Mesothelial cell of epicardium (in vitro differentiated cells): ENCODE measurements at regions not wholly inside any gene's neighbourhood (a gene's known extent, or its start where the extent isn't known, plus 50 kb on each side); places are given as distances from the start of the nearest gene placed in this dataset.

ENCODE experiments used
- DNase-seq, 2 experiments: peaks; one replicate each; pipeline ENCODE4 v3.0.0; 2021; ENCODE audit warnings: low spot score in 2 of 2; ENCODE audit not compliant: unreplicated experiment in 2 of 2
- H3K27ac Mint-ChIP-seq: 2 replicates; pipeline ENCODE4 v1.8.0; 2021; ENCODE audit warnings: mixed read lengths
- H3K27me3 Mint-ChIP-seq: 2 replicates; pipeline ENCODE4 v1.8.0; 2021; ENCODE audit warnings: low read depth, mixed read lengths
- H3K36me3 Mint-ChIP-seq: 2 replicates; pipeline ENCODE4 v1.8.0; 2021; ENCODE audit warnings: mixed read lengths
- H3K4me1 Mint-ChIP-seq: 2 replicates; pipeline ENCODE4 v1.8.0; 2021; ENCODE audit warnings: mixed read lengths
- H3K4me3 Mint-ChIP-seq: 2 replicates; pipeline ENCODE4 v1.8.0; 2021; ENCODE audit warnings: mild to moderate bottlenecking, moderate library complexity, mixed read lengths
- H3K9me3 Mint-ChIP-seq: 2 replicates; pipeline ENCODE4 v1.8.0; 2021; ENCODE audit warnings: mixed read lengths
- CTCF ChIP-seq: fragments of 200-600 bp; sonication (generic); IDR thresholded peaks from one replicate; pipeline ENCODE4 v1.5.0; 2021; ENCODE audit warnings: antibody characterized with exemption; ENCODE audit not compliant: unreplicated experiment

- Mint-ChIP-seq H3K4me3 (no peak overlapping the region), H3K27ac (no peak overlapping the region), H3K4me1 (peaks cover 10% of the 10 kb centered on the region), H3K27me3 (no peaks in the 10 kb centered on the region), H3K9me3 (peaks cover 8% of the 10 kb centered on the region), H3K36me3 (peaks cover 2% of the 10 kb centered on the region)
- no peak for TF ChIP-seq CTCF
- no peak for DNase-seq
Observed at GRCh38 chr3:144175644-144176425, 204.2 kb downstream of the DIPK2A start.

- H3K36me3 Mint-ChIP-seq: peaks cover 2% of the 10 kb centered on the region
- H3K4me1 Mint-ChIP-seq: peaks cover 28% of the 10 kb centered on the region
- H3K27ac Mint-ChIP-seq: no peak overlapping the region
- no peak for DNase-seq
- no peak for TF ChIP-seq CTCF
- H3K4me3 Mint-ChIP-seq: no peak overlapping the region
- H3K27me3 Mint-ChIP-seq: no peaks in the 10 kb centered on the region
- peaks cover 8% of the 10 kb centered on the region for H3K9me3 Mint-ChIP-seq
Observed at GRCh38 chr3:144177649-144178048, 206.0 kb downstream of the DIPK2A start.

GRCh38 chr3:144178607-144179006 lies 207.0 kb downstream of the DIPK2A start:
- Mint-ChIP-seq H3K36me3 (peaks cover 2% of the 10 kb centered on the region), H3K4me1 (peaks cover 24% of the 10 kb centered on the region), H3K27me3 (no peaks in the 10 kb centered on the region), H3K4me3 (no peak overlapping the region), H3K9me3 (peaks cover 8% of the 10 kb centered on the region), H3K27ac (no peak overlapping the region)
- no peak for DNase-seq
- no peak for TF ChIP-seq CTCF

GRCh38 chr3:144181062-144181461 lies 209.4 kb downstream of the DIPK2A start:
- H3K4me3 Mint-ChIP-seq: no peak overlapping the region
- H3K27me3 Mint-ChIP-seq: no peaks in the 10 kb centered on the region
- no peak for DNase-seq
- H3K4me1 Mint-ChIP-seq: peaks cover 23% of the 10 kb centered on the region
- peak overlapping the region; percentile 72 for H3K27ac Mint-ChIP-seq
- peaks cover 5% of the 10 kb centered on the region for H3K36me3 Mint-ChIP-seq
- H3K9me3 Mint-ChIP-seq: peaks cover 20% of the 10 kb centered on the region
- TF ChIP-seq CTCF: no peak

- H3K9me3 Mint-ChIP-seq: peaks cover 15% of the 10 kb centered on the region
- H3K4me1 Mint-ChIP-seq: peaks cover 23% of the 10 kb centered on the region
- DNase-seq: no peak
- H3K4me3 Mint-ChIP-seq: no peak overlapping the region
- no peak for TF ChIP-seq CTCF
- H3K36me3 Mint-ChIP-seq: peaks cover 4% of the 10 kb centered on the region
- H3K27ac Mint-ChIP-seq: no peak overlapping the region
- H3K27me3 Mint-ChIP-seq: no peaks in the 10 kb centered on the region
Observed at GRCh38 chr3:144182501-144182900, 210.9 kb downstream of the DIPK2A start.
